ENCODE measurements at regions not wholly inside any gene's neighbourhood (a gene's known extent, or its start where the extent isn't known, plus 50 kb on each side); places are given as distances from the start of the nearest gene placed in this dataset.

GRCh38 chr20:54295686-54296085 is 87.8 kb downstream of the PFDN4 start:
- Mint-ChIP-seq H3K27me3 (ENCODE audit: low read depth) (no peaks in the 10 kb centered on the region), H3K4me1 (ENCODE audit: low read depth) (peaks cover 2% of the 10 kb centered on the region), H3K36me3 (ENCODE audit: low read depth) (no peaks in the 10 kb centered on the region), H3K9me3 (no peaks in the 10 kb centered on the region), H3K4me3 (ENCODE audit: low read depth) (no peak overlapping the region), H3K27ac (no peak overlapping the region)
- DNase-seq (ENCODE audit: low spot score), result no peak
- intact Hi-C loops (cut with micrococcal nuclease), result no loop called here

GRCh38 chr20:54305421-54305820 is 97.5 kb downstream of the PFDN4 start:
- Mint-ChIP-seq H3K36me3 (ENCODE audit: low read depth) (no peaks in the 10 kb centered on the region), H3K4me1 (ENCODE audit: low read depth) (peaks cover 6% of the 10 kb centered on the region), H3K4me3 (ENCODE audit: low read depth) (no peak overlapping the region), H3K27ac (no peak overlapping the region), H3K9me3 (no peaks in the 10 kb centered on the region), H3K27me3 (ENCODE audit: low read depth) (no peaks in the 10 kb centered on the region)
- intact Hi-C loops (cut with micrococcal nuclease), result no loop called here
- no peak for DNase-seq (ENCODE audit: low spot score)

GRCh38 chr20:54306985-54307710 is 99.3 kb downstream of the PFDN4 start:
- Mint-ChIP-seq H3K27me3 (ENCODE audit: low read depth) (no peaks in the 10 kb centered on the region), H3K36me3 (ENCODE audit: low read depth) (no peaks in the 10 kb centered on the region), H3K4me3 (ENCODE audit: low read depth) (no peak overlapping the region), H3K9me3 (no peaks in the 10 kb centered on the region), H3K4me1 (ENCODE audit: low read depth) (peaks cover 6% of the 10 kb centered on the region), H3K27ac (no peak overlapping the region)
- intact Hi-C loops (cut with micrococcal nuclease), result no loop called here
- no peak for DNase-seq (ENCODE audit: low spot score)

- H3K27ac Mint-ChIP-seq, result no peak overlapping the region
- H3K36me3 Mint-ChIP-seq (ENCODE audit: low read depth), result no peaks in the 10 kb centered on the region
- H3K4me1 Mint-ChIP-seq (ENCODE audit: low read depth), result peaks cover 6% of the 10 kb centered on the region
- no peaks in the 10 kb centered on the region for H3K27me3 Mint-ChIP-seq (ENCODE audit: low read depth)
- intact Hi-C loops (cut with micrococcal nuclease), result no loop called here
- no peak overlapping the region for H3K4me3 Mint-ChIP-seq (ENCODE audit: low read depth)
- DNase-seq (ENCODE audit: low spot score), result no peak
- no peaks in the 10 kb centered on the region for H3K9me3 Mint-ChIP-seq
Observed at GRCh38 chr20:54308804-54309203, 100.9 kb downstream of the PFDN4 start.

- no peaks in the 10 kb centered on the region for H3K36me3 Mint-ChIP-seq (ENCODE audit: low read depth)
- DNase-seq (ENCODE audit: low spot score), result no peak
- no peaks in the 10 kb centered on the region for H3K27me3 Mint-ChIP-seq (ENCODE audit: low read depth)
- no peak overlapping the region for H3K4me3 Mint-ChIP-seq (ENCODE audit: low read depth)
- no peaks in the 10 kb centered on the region for H3K9me3 Mint-ChIP-seq
- intact Hi-C loops (cut with micrococcal nuclease), result no loop called here
- H3K27ac Mint-ChIP-seq, result no peak overlapping the region
- peaks cover 4% of the 10 kb centered on the region for H3K4me1 Mint-ChIP-seq (ENCODE audit: low read depth)
Observed at GRCh38 chr20:54318892-54319291, 111.0 kb downstream of the PFDN4 start.

- no peak overlapping the region for H3K4me3 Mint-ChIP-seq (ENCODE audit: low read depth)
- intact Hi-C loops (cut with micrococcal nuclease), result loop anchor here (5.0 to 10.0 kb wide), 3 partner anchors 33 to 155 kb away; partner anchors contain the start of gene DOK5
Observed at GRCh38 chr20:54320148-54320607, 112.3 kb downstream of the PFDN4 start.

GRCh38 chr20:54321352-54322087 is 113.6 kb downstream of the PFDN4 start:
- Mint-ChIP-seq H3K4me3 (ENCODE audit: low read depth) (no peak overlapping the region), H3K36me3 (ENCODE audit: low read depth) (no peaks in the 10 kb centered on the region), H3K27ac (no peak overlapping the region), H3K4me1 (ENCODE audit: low read depth) (peaks cover 11% of the 10 kb centered on the region), H3K27me3 (ENCODE audit: low read depth) (no peaks in the 10 kb centered on the region), H3K9me3 (no peaks in the 10 kb centered on the region)
- intact Hi-C loops (cut with micrococcal nuclease), result loop anchor here (5.0 to 10.0 kb wide), 3 partner anchors 34 to 153 kb away; partner anchors contain the start of gene DOK5
- DNase-seq (ENCODE audit: low spot score), result no peak

More at GRCh38 chr20:54320148-54320607, 112.3 kb downstream of the PFDN4 start:
- Mint-ChIP-seq H3K27me3 (ENCODE audit: low read depth) (no peaks in the 10 kb centered on the region), H3K27ac (peak overlapping the region; percentile 26), H3K4me1 (ENCODE audit: low read depth) (peaks cover 11% of the 10 kb centered on the region), H3K36me3 (ENCODE audit: low read depth) (no peaks in the 10 kb centered on the region), H3K9me3 (no peaks in the 10 kb centered on the region)
- no peak for DNase-seq (ENCODE audit: low spot score)

GRCh38 chr20:54323227-54323734 is 115.4 kb downstream of the PFDN4 start:
- no peaks in the 10 kb centered on the region for H3K27me3 Mint-ChIP-seq (ENCODE audit: low read depth)
- no peaks in the 10 kb centered on the region for H3K36me3 Mint-ChIP-seq (ENCODE audit: low read depth)
- intact Hi-C loops (cut with micrococcal nuclease), result loop anchor here (5.0 to 10.0 kb wide), 3 partner anchors 36 to 152 kb away; partner anchors contain the start of gene DOK5
- DNase-seq (ENCODE audit: low spot score), result no peak
- no peak overlapping the region for H3K4me3 Mint-ChIP-seq (ENCODE audit: low read depth)
- H3K9me3 Mint-ChIP-seq, result no peaks in the 10 kb centered on the region
- peaks cover 11% of the 10 kb centered on the region for H3K4me1 Mint-ChIP-seq (ENCODE audit: low read depth)
- no peak overlapping the region for H3K27ac Mint-ChIP-seq

- Mint-ChIP-seq H3K27ac (no peak overlapping the region), H3K36me3 (ENCODE audit: low read depth) (no peaks in the 10 kb centered on the region), H3K4me1 (ENCODE audit: low read depth) (peaks cover 11% of the 10 kb centered on the region), H3K9me3 (no peaks in the 10 kb centered on the region), H3K27me3 (ENCODE audit: low read depth) (no peaks in the 10 kb centered on the region), H3K4me3 (ENCODE audit: low read depth) (no peak overlapping the region)
- intact Hi-C loops (cut with micrococcal nuclease), result loop anchor here (5.0 to 10.0 kb wide), 3 partner anchors 37 to 151 kb away; partner anchors contain the start of gene DOK5
- DNase-seq (ENCODE audit: low spot score), result no peak
Observed at GRCh38 chr20:54324041-54324440, 116.2 kb downstream of the PFDN4 start.

GRCh38 chr20:54324652-54325285 is 116.9 kb downstream of the PFDN4 start:
- DNase-seq (ENCODE audit: low spot score), result no peak
- peak overlapping the region; percentile 60 for H3K27ac Mint-ChIP-seq
- H3K27me3 Mint-ChIP-seq (ENCODE audit: low read depth), result no peaks in the 10 kb centered on the region
- H3K4me3 Mint-ChIP-seq (ENCODE audit: low read depth), result no peak overlapping the region
- peaks cover 11% of the 10 kb centered on the region for H3K4me1 Mint-ChIP-seq (ENCODE audit: low read depth)
- intact Hi-C loops (cut with micrococcal nuclease), result loop anchor here (5.0 to 10.0 kb wide), 3 partner anchors 37 to 150 kb away; partner anchors contain the start of gene DOK5
- no peaks in the 10 kb centered on the region for H3K36me3 Mint-ChIP-seq (ENCODE audit: low read depth)
- H3K9me3 Mint-ChIP-seq, result no peaks in the 10 kb centered on the region

- no peak overlapping the region for H3K27ac Mint-ChIP-seq
- H3K36me3 Mint-ChIP-seq (ENCODE audit: low read depth), result no peaks in the 10 kb centered on the region
- intact Hi-C loops (cut with micrococcal nuclease), result no loop called here
- no peaks in the 10 kb centered on the region for H3K27me3 Mint-ChIP-seq (ENCODE audit: low read depth)
- no peak for DNase-seq (ENCODE audit: low spot score)
- H3K4me1 Mint-ChIP-seq (ENCODE audit: low read depth), result peaks cover 4% of the 10 kb centered on the region
- H3K4me3 Mint-ChIP-seq (ENCODE audit: low read depth), result no peak overlapping the region
- no peaks in the 10 kb centered on the region for H3K9me3 Mint-ChIP-seq
Observed at GRCh38 chr20:54335299-54335698, 127.4 kb downstream of the PFDN4 start.

GRCh38 chr20:54337144-54337543 is 129.3 kb downstream of the PFDN4 start:
- intact Hi-C loops (cut with micrococcal nuclease), result no loop called here
- Mint-ChIP-seq H3K36me3 (ENCODE audit: low read depth) (no peaks in the 10 kb centered on the region), H3K27me3 (ENCODE audit: low read depth) (no peaks in the 10 kb centered on the region), H3K4me1 (ENCODE audit: low read depth) (peaks cover 4% of the 10 kb centered on the region), H3K9me3 (no peaks in the 10 kb centered on the region), H3K27ac (no peak overlapping the region), H3K4me3 (ENCODE audit: low read depth) (no peak overlapping the region)
- no peak for DNase-seq (ENCODE audit: low spot score)
